Lower leg skin (tissue), 3 donors: ENCODE measurements at regions not wholly inside any gene's neighbourhood (a gene's known extent, or its start where the extent isn't known, plus 50 kb on each side); places are given as distances from the start of the nearest gene placed in this dataset.

ENCODE experiments used
- CTCF ChIP-seq, 3 donors: fragments of 450-650 bp; IDR thresholded peaks; one replicate each; pipeline ENCODE4 v1.5.1; 2016; ENCODE audit warnings: antibody characterized with exemption in 3 of 3, mild to moderate bottlenecking in 3 of 3, moderate library complexity in 2 of 3
- POLR2A ChIP-seq, 2 donors: fragments of 450-650 bp; IDR thresholded peaks; one replicate each; pipeline ENCODE4 v1.6.1; 2016 to 2017; ENCODE audit warnings: antibody characterized with exemption in 2 of 2, mild to moderate bottlenecking in 1 of 2, moderate library complexity in 1 of 2

GRCh38 chr5:133861161-133861737 lies 107.2 kb downstream of the C5orf15 start:
- TF ChIP-seq CTCF (IDR thresholded peaks at IDR 0.05) (no peak), POLR2A (IDR thresholded peaks at IDR 0.05) (no peak)
